Right ventricle myocardium superior (tissue), 1 donor: ENCODE measurements at regions not wholly inside any gene's neighbourhood (a gene's known extent, or its start where the extent isn't known, plus 50 kb on each side); places are given as distances from the start of the nearest gene placed in this dataset.
"Not testable (repeated sequence)": the region's sequence is repeated elsewhere in the genome, so short reads cannot be mapped to it uniquely, and the experiment has no call there.

Experiments
- ATAC-seq: fragments of 200-7000 bp; cut with Tn5 transposase; one replicate; pipeline ENCODE4 v1.9.1; 2020; ENCODE audit warnings: mild to moderate bottlenecking; ENCODE audit not compliant: poor library complexity
- DNase-seq: peaks from one replicate; pipeline ENCODE4 v3.0.0-alpha.2; 2020
- intact Hi-C: fragments of 100-400 bp; cut with DNase I; formaldehyde crosslinking; loops from one replicate; pipeline ENCODE4 v1.11.2; 2022
- donor health status: DM: no; HTN: yes; CAD: no; lungs with severe emphysema.

GRCh38 chr22:22769434-22770279 is 118.0 kb upstream of the IGLL5 start:
- ATAC-seq (no peak), DNase-seq (no peak)
- intact Hi-C loops: no loop called here

GRCh38 chr22:22770280-22770871 is 117.2 kb upstream of the IGLL5 start:
- no peak for DNase-seq
- intact Hi-C loops: no loop called here
- no peak for ATAC-seq

DNA sequence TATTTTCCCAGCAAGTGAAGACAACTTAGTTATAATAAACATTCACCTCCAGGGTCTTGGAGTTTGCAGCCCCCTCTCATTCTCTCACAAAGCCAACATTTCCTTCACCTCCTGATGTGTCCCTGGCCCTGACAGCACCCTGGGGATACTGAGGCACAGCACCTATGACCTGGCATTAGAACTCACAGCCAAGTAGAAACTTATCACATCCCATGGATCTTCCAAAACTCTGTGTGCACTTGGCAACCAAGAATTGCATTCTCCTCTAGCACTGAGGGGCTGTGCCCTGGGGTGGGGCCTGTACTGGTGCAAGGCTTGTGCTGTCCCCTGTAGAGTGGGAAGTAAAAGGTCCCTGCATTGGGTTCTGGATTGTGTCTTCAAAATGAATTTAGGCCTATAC is 116.7 kb upstream of the IGLL5 start:
- DNase-seq (no peak), ATAC-seq (no peak)
- intact Hi-C loops: no loop called here

DNA sequence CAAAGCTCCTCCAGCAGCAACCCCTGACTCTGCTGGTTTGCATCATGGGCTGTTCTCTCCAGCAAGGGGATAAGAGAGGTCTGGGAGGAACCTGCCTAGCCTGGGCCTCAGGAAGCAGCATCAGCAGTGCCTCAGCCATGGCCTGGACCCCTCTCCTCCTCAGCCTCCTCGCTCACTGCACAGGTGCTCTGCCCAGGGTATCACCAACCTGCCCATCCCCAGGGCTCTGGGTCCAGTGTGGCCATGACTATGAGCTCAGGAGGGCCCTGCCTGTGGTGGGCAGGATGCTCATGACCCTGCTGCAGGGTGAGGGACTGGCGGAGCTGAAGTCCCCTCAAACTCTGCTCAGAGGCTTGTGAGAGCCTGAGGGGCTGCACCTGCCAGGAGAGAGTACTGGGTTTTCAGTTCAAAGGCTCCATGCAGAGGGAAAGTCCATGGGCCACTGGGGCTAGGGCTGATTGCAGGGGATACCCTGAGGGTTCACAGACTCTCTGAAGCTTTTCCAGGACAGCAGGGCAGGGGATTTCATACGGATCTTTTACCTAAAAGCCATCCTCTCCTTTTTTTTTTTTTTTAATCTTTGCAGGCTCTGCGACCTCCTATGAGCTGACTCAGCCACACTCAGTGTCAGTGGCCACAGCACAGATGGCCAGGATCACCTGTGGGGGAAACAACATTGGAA is 115.8 kb upstream of the IGLL5 start:
- intact Hi-C loops: no loop called here
- ATAC-seq: no peak
- no peak for DNase-seq

DNA sequence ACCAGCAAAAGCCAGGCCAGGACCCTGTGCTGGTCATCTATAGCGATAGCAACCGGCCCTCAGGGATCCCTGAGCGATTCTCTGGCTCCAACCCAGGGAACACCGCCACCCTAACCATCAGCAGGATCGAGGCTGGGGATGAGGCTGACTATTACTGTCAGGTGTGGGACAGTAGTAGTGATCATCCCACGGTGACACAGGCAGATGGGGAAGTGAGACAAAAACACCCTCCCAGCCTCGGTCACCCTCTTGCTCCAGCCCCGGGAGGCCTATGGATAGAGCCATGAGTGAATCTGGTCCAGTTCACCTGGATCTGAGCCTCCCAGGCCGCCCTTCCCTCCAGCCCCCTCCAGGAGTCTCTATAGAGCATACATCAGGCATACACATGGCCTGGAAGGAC is 115.2 kb upstream of the IGLL5 start:
- no peak for ATAC-seq
- intact Hi-C loops: no loop called here
- no peak for DNase-seq

DNA sequence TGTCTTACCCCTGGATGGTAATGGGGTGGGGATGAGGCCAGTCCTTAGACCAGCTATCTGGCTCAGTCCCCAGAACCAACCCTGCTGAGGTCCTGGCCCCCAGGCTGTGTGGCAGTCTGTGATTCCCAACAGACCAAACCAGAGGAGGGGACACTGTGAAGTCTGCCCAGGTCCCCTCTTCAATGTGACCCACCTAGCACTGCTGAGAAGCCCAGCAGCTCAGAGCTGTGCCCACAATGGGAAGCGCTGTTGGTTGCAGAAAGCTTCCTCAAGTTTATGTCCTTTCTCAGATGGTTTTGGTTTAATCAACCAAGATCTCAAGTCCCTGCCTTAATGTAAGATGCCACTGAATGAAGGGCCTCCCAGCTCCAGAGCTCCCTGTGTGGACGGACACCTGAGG is 114.7 kb upstream of the IGLL5 start:
- intact Hi-C loops: no loop called here
- DNase-seq (no peak), ATAC-seq (no peak)

DNA sequence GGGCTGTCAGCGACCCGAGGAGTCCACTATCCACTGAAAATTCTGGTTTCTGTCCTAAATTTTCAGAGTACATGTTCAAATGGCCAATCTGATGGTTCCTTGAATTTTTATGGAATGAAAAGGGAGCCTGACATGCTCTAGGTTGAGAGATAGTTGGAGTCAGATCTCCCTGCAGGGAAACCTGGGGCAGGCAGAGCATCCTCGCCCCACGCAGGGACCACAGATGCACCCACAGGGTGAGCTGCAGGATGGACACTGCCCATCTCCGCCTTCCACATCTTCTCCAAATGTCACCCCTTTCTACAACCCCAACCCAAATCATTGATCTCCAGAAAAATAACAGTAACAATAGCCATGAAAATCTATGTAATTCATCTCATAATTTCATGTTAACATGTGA is 114.2 kb upstream of the IGLL5 start:
- intact Hi-C loops: no loop called here

DNA sequence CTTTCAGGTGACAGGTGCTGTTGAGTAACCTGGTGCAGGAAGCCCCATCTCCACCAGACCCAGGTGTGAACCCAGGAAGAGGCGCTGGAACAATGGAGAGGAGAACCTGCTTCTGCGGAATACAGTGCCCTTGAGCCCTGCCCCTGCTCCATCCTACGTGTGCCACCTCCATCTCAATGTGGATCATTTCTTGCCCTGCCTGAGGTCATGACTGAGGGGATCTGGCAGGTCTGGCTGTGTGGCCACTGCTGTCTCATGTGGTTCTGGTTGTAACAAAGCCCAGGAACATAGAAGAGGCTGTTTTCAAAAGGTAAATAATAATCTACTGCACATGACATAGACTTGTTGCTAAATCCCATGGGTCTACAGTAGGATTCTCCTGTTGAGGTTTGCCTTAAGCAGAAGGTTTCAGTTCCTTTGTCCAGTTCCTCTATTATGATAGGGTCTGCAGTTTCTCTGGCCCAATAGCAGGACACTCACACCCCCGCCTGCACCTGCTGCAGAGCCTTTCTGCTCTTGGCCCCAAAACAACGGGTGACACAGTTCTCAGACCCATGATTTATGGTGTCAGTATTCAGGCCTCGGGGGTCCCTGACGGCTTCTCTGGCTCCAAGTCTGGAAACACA is 113.5 kb upstream of the IGLL5 start:
- ATAC-seq (no peak), DNase-seq (no peak)
- intact Hi-C loops: no loop called here

More for the DNA sequence above, 114.2 kb upstream of the IGLL5 start:
- DNase-seq: no peak
- ATAC-seq: no peak

- intact Hi-C loops, DNase-seq, ATAC-seq: not testable (repeated sequence)
These were observed 112.9 kb upstream of the IGLL5 start for GRCh38 chr22:22774762-22775161.

GRCh38 chr22:22776121-22776520 is 111.5 kb upstream of the IGLL5 start:
- DNase-seq (no peak), ATAC-seq (no peak)
- intact Hi-C loops: no loop called here

- DNase-seq (no peak), ATAC-seq (no peak)
- intact Hi-C loops: no loop called here
These were observed 108.4 kb upstream of the IGLL5 start for GRCh38 chr22:22779213-22779612.

GRCh38 chr22:22783575-22783974 is 104.0 kb upstream of the IGLL5 start:
- ATAC-seq (no peak), DNase-seq (no peak)
- intact Hi-C loops: no loop called here

GRCh38 chr22:22784249-22785039 is 103.2 kb upstream of the IGLL5 start:
- no peak for ATAC-seq
- intact Hi-C loops: no loop called here
- DNase-seq: no peak

DNA sequence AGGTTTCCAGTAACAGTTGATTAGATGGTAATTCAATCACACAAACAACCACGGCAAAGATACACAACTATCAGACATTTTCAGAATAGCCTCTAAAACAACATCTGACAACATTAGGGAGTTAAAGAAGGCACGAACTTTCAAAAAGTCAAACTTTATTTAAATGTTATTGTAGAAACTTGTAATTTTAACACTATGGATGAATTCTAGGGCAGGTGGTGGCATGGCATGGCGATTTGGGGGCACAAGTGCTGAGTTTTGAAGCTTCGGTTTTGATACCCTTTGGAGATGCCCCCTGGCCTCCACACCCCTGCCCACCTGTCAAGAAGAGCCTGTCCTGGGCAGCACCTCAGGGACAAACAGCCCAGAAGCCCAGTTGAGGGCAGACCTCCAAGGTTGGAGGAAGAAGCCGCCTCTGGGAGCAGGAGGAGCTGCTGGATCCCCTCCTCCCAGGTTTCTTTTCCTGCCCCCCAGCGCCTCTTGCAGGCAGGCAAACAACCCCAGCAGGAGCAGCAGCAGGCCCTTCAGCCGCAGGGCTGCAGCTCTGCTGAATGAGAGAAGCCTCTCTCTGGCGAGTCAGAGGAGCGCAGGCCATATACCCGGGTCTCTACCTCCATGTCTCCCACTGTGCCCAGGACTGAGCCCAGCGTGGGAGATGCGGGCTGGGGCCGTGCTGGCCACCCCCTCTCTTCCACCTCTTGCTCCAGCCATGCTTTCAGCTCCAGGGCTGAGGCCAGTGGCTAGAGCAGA is 102.1 kb upstream of the IGLL5 start:
- intact Hi-C loops: no loop called here
- no peak for DNase-seq

DNA sequence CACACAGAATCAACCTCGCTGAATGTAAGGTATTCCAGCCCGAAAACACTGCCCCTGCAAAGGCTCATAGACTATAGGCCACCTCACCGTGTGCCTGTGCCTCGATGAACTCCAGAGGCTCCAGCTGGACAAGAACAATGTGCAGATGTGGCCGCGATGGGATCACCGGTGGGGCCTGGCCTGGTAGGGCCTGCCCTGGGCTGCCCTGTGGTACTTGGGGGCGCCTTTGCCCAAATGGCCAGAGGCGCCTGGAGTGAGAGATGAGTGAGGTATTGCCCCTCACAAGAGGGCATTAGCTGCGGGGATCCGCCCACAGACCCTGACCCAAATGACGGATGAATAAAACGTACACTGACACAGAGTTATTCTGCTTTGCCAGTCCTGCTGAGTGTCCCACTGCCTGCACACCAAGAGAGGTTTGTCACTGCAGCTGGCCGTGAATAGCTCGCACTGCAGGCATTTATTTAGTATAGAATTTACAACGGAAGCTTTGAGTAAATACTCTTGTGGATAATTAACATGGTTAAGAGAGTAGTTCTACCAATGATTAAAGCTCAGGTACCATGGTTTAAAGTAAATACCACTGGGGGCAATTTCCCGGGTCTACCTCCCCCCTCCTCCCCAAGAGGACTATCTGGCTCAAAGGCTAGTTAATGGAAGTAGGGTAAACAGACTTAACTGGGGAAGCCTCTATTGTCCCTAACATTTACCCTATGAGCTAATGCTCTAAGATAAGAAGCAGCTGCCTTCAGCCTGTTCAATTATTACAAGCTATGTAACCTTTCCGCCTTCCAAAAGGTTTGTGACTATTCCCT is 101.1 kb upstream of the IGLL5 start:
- ATAC-seq (no peak), DNase-seq (no peak)
- intact Hi-C loops: no loop called here

More for the DNA sequence above, 102.1 kb upstream of the IGLL5 start:
- ATAC-seq: no peak

DNA sequence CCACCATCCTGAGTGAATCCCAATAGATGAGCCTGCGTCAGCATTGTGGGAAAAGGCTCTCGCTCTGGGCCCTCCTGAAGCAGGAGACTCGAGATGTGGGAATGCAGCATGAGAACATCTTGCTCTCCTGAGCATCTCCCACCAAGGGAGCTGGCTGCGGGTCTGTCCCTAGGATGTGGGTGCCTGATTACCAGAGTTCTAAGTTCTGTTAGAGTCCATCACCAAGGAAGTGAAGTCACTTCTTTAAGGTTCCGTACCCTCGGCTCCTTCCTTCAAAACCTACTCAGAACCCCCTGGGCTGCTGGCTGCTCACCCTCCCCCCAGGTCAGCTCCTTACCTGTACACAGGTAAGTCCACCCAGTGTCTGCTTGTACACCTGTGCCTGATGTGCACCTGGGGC is 100.5 kb upstream of the IGLL5 start:
- no peak for ATAC-seq
- no peak for DNase-seq
- intact Hi-C loops: no loop called here

DNA sequence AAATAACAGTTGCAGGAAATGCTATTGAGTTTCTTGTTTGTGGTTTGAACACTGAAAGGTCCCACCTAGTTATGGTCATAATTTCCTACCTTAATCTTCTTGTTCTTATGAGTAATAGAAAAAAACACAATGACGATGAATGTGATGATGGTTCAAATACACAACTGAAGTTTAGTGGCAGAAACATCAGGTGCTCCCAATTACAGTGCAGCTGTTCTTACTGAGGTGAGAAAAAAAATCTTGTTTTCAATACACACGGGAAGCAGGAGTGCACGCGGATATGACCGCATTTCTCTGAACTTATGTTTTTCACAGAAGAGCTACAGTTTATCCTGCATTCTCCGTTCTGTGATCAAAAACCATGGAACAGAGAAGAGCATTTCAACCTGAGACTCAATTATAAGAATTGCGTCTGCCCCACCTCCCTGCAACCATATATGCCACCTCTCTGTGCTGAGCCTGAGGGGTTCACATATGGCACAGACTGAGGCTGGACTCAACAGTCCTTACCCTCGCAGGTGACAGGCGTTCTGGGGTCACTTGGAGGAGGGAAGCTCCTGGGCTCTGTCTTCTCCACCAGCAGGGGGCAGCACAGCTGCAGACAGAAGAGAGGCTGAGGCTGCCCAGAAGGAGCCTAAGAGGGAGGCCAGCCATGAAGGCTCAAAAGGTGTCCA is 99.7 kb upstream of the IGLL5 start:
- peak; percentile 62 for DNase-seq
- no peak for ATAC-seq

More for the DNA sequence above, 99.7 kb upstream of the IGLL5 start:
- intact Hi-C loops: no loop called here
